BE2C (cell line): ENCODE measurements at regions not wholly inside any gene's neighbourhood (a gene's known extent, or its start where the extent isn't known, plus 50 kb on each side); places are given as distances from the start of the nearest gene placed in this dataset.

ENCODE experiments used
- DNase-seq: peaks from one replicate; pipeline ENCODE4 v3.0.0-alpha.2; 2020
- H3K27me3 ChIP-seq: fragments of 250-450 bp; sonication (Bioruptor Pico); 2 replicates; pipeline ENCODE4 v1.5.1; 2020; ENCODE audit warnings: mild to moderate bottlenecking
- H3K36me3 ChIP-seq: fragments of 250-450 bp; sonication (Bioruptor Pico); 2 replicates; pipeline ENCODE4 v1.5.1; 2020; ENCODE audit warnings: mild to moderate bottlenecking
- H3K4me1 ChIP-seq: fragments of 250-450 bp; sonication (Bioruptor Pico); 2 replicates; pipeline ENCODE4 v1.5.1; 2020
- H3K4me3 ChIP-seq: 2 replicates; pipeline ENCODE4 v1.5.1; 2011; ENCODE audit warnings: low read depth, low read length
- H3K9me3 ChIP-seq: fragments of 250-450 bp; sonication (Bioruptor Pico); 2 replicates; pipeline ENCODE4 v1.5.1; 2020
- TF ChIP-seq, protein P1 (sequence below): IDR thresholded peaks from 2 replicates; pipeline ENCODE4 v1.5.1; 2012; ENCODE audit warnings: mild to moderate bottlenecking, low read depth, low read length

GRCh38 chr3:115341208-115341607, 194.1 kb upstream of the ZBTB20 start:
- no peaks in the 10 kb centered on the region for H3K9me3 ChIP-seq
- TF ChIP-seq, protein P1, sequence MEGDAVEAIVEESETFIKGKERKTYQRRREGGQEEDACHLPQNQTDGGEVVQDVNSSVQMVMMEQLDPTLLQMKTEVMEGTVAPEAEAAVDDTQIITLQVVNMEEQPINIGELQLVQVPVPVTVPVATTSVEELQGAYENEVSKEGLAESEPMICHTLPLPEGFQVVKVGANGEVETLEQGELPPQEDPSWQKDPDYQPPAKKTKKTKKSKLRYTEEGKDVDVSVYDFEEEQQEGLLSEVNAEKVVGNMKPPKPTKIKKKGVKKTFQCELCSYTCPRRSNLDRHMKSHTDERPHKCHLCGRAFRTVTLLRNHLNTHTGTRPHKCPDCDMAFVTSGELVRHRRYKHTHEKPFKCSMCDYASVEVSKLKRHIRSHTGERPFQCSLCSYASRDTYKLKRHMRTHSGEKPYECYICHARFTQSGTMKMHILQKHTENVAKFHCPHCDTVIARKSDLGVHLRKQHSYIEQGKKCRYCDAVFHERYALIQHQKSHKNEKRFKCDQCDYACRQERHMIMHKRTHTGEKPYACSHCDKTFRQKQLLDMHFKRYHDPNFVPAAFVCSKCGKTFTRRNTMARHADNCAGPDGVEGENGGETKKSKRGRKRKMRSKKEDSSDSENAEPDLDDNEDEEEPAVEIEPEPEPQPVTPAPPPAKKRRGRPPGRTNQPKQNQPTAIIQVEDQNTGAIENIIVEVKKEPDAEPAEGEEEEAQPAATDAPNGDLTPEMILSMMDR, result no peak
- peaks cover 40% of the 10 kb centered on the region for H3K4me1 ChIP-seq
- H3K36me3 ChIP-seq, result no peaks in the 10 kb centered on the region
- no peaks in the 10 kb centered on the region for H3K27me3 ChIP-seq
- no peak for DNase-seq
- no peak overlapping the region for H3K4me3 ChIP-seq

DNA sequence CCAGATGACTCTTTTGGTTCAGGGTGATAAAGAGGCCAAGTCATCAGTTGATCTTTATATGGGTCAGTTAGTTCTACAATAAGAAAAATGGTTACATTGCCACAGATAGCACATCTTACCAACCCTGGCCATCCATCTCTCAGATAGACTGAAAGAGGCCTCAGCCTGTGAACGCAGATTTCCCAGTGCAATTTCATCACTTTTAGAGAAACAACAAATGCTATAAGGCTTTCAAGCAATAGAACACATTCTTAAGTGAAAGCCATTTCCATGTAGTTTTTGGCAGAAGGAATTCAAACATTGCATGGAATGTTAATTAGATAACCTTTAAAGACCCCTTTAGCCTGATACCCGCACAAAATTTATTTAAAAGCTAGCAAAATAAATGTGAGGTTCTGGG, 200.6 kb upstream of the ZBTB20 start:
- H3K4me3 ChIP-seq, result no peak overlapping the region

GRCh38 chr3:115348412-115348811, 201.3 kb upstream of the ZBTB20 start:
- H3K27me3 ChIP-seq, result no peaks in the 10 kb centered on the region
- no peak for DNase-seq

More for the DNA sequence above, 200.6 kb upstream of the ZBTB20 start:
- no peak for DNase-seq
- Histone ChIP-seq H3K27me3 (no peaks in the 10 kb centered on the region), H3K4me1 (peaks cover 5% of the 10 kb centered on the region; the same call in 1 of the 2 replicates), H3K36me3 (no peaks in the 10 kb centered on the region), H3K9me3 (no peaks in the 10 kb centered on the region)
- TF ChIP-seq, protein P1, result no peak

GRCh38 chr3:115348951-115349745, 202.1 kb upstream of the ZBTB20 start:
- DNase-seq, result no peak
- peaks cover 5% of the 10 kb centered on the region; the same call in 1 of the 2 replicates for H3K4me1 ChIP-seq
- no peaks in the 10 kb centered on the region for H3K9me3 ChIP-seq
- H3K27me3 ChIP-seq, result no peaks in the 10 kb centered on the region
- TF ChIP-seq, protein P1, result no peak
- no peaks in the 10 kb centered on the region for H3K36me3 ChIP-seq
- no peak overlapping the region for H3K4me3 ChIP-seq

More at GRCh38 chr3:115348412-115348811, 201.3 kb upstream of the ZBTB20 start:
- no peaks in the 10 kb centered on the region for H3K36me3 ChIP-seq
- H3K4me3 ChIP-seq, result no peak overlapping the region
- H3K9me3 ChIP-seq, result no peaks in the 10 kb centered on the region
- TF ChIP-seq, protein P1, result no peak
- H3K4me1 ChIP-seq, result peaks cover 5% of the 10 kb centered on the region; the same call in 1 of the 2 replicates

DNA sequence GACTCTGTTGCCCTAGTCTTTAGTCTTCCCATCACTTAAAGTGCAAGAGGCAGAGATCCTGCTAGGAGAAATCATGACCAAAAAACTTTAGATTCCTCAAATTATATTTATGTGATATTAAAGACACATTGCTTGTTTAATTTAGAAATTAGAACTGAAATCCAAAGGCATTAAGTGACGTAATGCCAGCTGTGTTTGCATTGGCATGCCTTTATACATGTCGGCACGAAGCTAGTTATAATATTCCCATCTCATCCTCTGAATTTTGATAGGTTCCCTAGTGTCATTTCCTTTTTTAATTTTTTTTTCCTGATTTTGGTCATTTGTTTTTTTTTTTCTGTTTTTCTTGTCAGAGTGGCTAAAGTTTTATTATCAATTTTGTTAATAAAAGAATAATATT, 203.5 kb upstream of the ZBTB20 start:
- Histone ChIP-seq H3K36me3 (no peaks in the 10 kb centered on the region), H3K4me3 (no peak overlapping the region), H3K27me3 (no peaks in the 10 kb centered on the region), H3K9me3 (no peaks in the 10 kb centered on the region), H3K4me1 (no peaks in the 10 kb centered on the region)
- TF ChIP-seq, protein P1, result no peak
- no peak for DNase-seq

DNA sequence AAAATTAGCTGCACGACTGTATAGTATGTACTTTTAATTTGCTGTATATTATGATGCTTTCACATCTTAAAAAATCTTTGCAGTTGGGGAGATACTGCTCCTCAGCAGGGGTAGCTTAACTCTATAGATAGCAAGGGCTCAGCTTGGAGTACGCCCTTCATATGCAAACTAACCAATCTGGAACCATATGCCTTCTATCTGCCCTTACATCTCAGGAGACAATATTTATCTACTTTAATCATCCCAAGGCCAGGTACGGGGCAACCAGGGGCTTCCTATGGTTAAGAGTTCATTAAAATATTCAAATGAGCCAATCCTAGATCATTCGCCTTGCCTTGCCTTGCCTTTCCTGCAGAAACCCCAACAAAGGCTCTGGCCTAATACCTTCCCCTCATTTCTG, 204.1 kb upstream of the ZBTB20 start:
- Histone ChIP-seq H3K27me3 (no peaks in the 10 kb centered on the region), H3K36me3 (no peaks in the 10 kb centered on the region), H3K9me3 (no peaks in the 10 kb centered on the region), H3K4me1 (no peaks in the 10 kb centered on the region), H3K4me3 (no peak overlapping the region)
- TF ChIP-seq, protein P1, result no peak
- no peak for DNase-seq
